HG03378 (cell line): ENCODE measurements at regions not wholly inside any gene's neighbourhood (a gene's known extent, or its start where the extent isn't known, plus 50 kb on each side); places are given as distances from the start of the nearest gene placed in this dataset.

Experiments
- ATAC-seq: cut with Tn5 transposase; IDR thresholded peaks from one replicate; pipeline ENCODE4 v1.9.1; 2021; ENCODE audit warnings: mild to moderate bottlenecking, moderate library complexity; ENCODE audit not compliant: unreplicated experiment

DNA sequence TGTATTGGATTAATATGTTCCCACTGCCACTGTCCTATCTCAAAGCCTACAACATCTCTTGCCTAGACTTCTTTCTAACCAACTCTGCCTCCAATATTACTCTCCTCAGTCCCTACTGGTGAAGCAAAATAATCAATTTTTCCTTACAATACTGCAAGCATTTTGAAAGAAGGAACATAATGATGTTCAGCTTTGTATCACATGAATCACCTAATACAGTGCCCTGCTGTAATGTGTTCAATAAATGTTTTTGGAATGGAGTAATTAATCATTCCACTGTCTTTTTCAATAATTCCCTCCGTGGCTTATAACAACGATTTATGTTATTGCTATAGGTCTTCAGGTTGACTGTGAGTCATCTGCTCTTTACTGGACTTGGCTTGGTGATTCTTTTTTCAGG, 356.4 kb downstream of the TDRD15 start:
- ATAC-seq = no peak

DNA sequence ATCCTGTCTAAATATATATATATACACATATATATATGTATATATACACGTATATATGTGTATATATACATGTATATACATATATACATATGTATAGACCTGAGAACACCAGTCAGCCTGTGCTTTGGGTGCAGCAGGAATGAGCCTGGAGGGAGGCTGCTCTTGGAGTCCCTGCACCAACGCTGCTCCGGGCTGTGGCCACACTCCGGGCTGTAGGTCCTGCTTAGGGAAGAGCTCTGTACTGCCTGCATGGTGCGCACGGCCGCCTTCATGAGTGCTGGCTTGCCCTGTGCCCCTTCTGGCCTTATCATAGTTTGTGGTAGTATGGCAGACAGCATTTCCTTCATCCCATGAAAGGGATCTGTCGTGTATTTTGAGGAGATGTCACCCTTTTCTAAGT, 360.9 kb downstream of the TDRD15 start:
- ATAC-seq = no peak

DNA sequence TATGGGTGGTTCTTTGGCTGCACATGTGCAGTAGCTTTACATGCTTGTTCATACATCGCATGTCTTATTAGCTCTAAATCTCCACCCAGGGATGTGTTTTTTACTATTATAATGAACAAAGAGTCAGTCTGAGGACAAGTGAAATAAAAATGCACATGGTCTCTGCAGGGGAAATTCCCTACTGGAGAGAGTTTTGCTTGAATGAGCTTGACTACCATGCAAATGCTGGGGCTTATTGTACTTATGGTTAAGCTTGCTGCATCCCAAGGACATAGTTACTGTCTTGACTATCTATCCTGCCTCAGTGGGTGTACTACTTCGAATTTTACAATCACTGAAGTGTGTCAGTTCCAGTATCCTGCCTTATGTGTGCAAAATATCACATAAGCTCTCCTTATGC, 362.7 kb downstream of the TDRD15 start:
- no peak for ATAC-seq

DNA sequence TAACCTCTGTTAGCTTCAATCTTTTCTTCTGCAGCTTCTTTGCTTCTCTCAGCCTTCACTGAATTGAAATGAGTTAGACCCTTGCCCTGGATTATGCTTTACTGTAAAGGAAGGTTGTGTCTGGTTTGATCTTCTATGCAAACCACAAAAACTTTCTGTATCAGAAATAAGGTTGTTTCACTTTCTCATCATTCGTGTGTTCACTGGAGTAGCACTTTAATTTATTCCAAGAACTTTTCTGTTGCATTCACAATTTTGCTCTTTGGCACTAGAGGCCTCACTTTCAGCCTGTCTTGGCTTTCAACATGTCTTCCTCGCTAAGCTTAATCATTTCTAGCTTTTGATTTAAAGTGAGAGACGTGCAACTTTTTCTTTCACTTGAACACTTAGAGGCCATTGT, 365.3 kb downstream of the TDRD15 start:
- no peak for ATAC-seq

DNA sequence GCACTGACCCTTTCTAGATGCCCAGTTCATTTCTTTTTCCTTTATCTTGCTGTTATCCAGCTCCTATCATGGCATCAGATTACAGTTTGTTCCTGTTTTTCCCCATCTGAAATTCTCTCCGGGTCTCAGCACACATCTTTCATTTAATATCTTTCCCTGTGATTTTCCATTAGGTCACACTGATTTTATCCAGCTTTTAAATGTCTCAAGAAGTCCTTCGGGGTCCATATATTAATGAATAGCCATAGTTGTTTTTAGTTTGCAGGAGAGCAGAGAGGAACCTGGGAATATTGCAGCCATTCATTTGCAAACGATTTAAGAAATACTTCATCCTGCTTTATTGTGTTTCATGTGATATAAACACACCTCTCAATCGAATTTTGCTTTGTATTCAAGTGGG, 374.2 kb downstream of the TDRD15 start:
- ATAC-seq = no peak

DNA sequence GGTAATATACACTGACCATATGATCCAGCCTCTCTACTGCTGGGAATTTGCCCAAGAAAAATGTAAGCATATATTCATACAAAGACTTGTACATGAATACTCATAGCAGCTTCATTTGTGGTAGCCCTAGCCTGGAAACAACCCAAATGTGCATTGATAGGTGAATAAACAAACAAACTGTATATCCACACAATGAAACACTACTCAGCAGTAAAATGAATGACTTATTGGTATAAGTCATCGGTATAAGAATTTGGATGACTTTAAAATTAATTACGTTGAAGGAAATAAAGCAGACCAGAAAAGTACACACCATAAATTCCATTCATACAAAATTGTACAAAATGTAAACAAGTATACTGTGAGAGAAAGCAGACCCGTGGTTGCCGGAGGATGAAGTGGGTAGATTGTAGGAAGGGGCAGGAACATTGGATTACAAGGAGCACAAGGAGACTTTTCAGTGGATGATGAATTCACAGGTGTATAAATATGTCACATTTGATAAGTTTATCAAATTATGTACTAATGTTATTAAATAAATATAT, 376.7 kb downstream of the TDRD15 start:
- no peak for ATAC-seq

DNA sequence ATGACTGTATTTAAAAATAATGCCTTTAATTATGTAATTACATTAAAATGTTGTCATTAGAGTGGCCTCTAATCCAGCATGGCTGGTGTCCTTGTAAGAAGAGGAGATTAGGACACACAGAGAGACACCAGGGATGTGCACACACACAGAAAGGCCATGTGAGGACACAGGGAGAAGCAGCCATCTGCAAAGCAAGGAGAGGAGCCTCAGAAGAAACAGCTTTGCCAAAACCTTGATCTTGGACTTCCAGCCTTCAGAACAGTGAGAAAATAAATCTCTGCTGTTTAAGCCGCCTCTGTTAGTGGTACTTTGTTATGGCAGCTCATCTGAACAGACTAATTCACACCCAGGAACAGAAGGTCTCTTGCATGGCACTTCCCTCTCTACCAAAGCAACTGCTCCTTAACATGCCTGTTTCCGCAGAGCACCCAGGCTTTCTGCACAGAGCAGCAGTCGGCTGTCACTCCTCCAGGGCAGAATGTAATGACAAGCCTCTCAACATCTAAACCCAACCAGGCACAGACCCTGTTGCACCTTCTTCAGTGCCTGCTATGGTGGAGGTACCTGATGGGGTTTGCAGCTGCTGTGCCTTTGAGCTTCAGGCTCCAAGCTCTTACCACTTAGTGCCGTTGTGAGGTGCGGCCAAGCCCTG, 377.7 kb downstream of the TDRD15 start:
- ATAC-seq = no peak

DNA sequence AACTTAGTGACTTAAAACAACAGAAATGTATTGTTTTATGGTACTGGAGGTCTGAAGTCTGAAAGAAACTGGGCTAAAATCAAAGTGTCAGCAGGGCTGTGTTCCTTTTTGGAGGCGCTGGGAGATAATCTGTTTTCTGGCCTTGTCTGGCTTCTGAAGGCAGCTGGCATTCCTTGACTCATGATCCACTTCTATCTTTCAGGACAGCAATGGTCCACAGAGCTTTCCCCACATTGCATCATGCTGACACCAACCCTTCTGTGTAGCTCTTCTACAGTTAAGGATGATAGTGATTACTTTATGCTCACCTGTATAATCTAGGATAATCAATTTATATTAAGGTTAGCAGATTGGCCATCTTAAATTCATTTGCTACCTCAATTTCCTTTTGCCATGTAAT, 392.1 kb downstream of the TDRD15 start:
- ATAC-seq = no peak

DNA sequence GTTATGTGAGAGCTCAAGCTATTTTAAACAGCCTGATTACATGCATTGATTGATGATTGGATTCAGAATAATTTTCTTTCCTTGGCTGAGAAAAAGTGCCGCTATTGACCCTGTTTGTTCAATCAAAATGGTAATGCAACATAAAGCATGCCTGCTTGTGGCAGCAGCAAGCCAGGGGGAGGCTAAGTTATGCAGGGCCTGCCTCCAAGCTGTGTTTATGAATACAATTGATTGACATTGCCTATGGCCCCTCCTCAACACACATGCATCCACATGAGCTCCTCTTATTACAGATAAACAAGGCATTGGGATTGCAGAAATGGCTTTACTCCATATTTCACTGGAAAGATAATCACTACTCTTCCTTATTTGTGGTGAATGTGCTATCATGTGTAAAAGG, 395.6 kb downstream of the TDRD15 start:
- ATAC-seq = no peak

DNA sequence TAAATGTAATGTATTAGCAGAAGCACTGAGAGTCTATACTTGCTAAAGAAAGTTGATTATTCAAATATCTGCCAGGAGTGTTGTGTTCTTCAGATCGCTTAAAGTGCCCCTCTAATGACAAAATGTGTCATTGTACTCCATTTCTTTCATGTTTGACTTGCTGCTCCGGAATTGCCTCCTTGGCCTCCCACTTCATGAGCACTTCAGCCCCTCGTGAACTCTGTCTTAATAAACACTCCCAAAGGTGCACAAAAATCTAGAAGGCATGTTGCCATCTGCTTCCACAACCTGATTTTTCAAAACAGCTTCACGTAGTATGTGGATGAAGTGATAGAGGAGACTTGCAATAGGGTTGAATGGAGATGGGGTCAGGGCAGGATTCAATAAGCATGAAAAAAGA, 396.1 kb downstream of the TDRD15 start:
- no peak for ATAC-seq

DNA sequence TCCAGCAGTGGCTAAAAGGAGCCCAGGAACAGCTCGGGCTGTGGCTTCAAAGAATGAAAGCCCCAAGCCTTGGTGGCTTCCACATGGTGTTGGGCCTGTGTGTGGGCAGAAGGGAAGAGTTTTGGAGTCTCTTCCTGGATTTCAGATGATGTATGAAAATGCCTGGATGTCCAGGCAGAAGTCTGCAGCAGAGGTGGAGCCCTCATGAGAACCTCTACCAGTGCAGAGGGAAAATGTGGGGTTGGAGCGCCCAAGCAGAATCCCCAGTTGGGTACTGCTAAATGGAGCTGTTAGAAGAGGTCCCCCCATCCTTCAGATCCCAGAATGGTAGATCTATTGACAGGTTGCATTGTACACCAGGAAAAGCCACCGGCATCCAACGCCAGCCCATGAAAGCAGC, 412.1 kb downstream of the TDRD15 start:
- ATAC-seq = no peak

DNA sequence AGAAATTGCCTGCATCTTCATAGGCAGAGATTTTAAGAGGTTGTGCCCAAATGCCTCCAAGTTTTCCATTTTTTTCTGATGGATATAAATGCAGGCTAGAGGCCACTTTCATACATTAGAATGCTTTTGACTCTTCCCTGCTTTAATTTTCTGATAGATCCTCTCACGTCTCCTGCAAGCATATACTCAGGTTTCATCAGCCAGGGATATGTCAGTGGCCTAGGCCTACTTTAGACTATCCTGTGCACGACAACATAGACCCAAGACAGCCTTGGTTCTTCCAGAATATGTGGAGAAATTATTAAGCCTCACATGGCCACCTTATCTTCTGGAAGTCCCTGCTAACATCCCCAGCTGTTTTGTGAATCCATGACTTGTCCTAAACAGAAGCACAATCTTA, 415.9 kb downstream of the TDRD15 start:
- ATAC-seq = no peak

DNA sequence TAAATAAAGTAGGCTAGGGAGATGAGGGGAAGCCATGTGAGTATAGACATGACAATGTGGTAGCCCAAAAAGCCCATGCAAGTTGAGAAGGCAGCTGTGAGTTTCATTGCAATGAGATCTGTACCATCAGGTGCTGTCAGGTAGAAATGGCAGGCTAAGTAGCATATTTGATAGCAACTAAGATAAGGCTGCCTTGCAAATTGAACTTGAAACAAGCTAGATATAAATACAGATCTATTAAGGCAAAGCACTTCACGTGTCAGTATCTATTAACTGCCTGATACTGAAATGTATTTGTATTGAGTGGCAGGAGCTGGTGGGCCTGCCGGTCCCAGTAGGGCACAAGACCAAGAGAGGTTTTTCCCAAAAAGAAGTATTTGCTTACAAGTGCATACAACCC, 419.9 kb downstream of the TDRD15 start:
- no peak for ATAC-seq

DNA sequence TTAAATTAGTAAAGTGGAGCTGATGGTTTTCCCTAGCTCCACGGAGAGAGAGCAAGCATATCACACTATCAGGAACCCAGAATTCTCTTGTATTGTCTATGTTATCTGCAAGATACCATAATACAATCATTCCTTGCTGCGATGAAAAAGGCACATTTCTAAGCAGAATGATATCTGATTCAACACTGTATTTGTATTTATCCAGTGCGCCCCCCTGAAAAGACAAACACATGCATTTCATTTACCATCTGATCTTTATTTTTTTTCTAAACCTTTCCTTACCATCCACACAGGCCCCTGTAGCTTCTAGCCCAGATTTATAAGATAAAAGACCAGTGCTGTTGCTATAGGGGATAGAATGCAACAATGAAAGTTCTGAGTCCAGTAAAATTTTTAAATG, 420.6 kb downstream of the TDRD15 start:
- no peak for ATAC-seq

DNA sequence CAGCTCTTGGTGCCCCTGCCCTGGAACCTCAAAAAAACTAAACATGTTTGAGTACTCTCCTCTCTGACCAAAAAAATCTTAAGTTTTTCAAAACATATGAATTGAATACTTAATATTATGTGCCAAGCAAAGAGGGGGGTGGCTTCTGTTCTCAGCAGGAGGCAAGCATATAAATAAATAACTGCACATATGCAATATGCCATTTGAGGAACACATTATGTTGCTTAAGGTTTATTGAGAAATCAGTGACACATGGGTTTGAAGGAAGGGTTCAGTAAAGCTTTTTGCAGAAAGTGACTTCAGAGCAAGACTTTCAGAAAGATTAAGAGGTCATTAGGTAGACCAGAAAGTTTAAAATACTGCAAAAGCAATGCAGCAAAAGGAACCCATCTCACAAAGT, 429.2 kb downstream of the TDRD15 start:
- ATAC-seq = no peak

DNA sequence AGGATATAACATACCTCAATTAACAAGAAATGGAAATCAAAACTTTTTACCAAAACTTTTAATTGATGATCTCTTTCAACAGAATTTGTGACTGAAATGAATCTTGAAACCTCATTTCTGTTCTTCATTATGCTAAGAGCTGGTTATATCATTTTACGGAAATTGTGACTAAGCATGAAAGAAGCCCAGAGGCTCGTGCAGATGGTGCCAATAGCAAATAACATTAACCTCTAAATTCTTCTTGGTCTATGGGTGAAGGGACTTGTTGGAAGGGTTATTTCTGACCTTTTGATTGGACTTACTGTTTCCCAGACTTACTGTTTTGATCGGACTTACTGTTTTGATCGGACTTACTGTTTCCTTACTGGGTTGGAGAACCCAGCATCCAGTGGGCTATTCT, 435.6 kb downstream of the TDRD15 start:
- no peak for ATAC-seq

DNA sequence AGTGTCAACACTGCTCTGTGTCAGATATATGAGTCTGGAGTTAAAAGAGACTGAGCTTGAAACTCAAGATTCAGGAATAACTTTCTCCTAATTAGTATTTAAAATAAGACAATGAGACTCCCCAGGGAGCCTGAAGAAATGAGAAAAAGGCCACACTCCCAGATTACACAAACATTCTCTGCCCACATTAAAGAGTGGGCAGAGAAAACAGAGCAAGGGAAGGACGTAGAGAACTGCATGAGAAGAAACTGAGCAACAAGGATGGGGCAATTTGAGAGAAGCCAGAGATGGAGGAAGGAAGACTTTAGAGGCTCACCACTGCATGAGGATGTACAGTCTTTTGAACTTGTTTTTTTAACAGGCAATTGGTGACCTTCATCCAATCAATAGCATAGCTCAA, 438.2 kb downstream of the TDRD15 start:
- no peak for ATAC-seq

DNA sequence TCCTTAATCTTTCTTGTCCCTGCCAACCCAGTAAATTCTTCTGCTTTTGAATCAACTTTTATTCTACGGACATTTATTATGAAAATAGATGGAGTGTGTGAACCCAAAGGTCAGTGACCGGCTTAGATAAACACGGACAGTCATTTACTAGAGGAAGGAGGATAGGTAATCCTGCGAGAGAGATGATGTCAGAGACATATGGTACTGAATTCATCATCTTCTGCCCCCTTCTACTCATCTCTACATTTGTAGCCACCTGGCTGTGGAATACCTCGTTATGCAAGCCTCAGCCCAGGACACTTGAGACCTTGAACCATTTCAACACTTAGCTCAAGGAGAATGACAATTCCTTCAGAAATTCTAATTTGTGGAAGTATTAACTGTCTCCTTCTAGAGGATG, 443.6 kb downstream of the TDRD15 start:
- no peak for ATAC-seq

DNA sequence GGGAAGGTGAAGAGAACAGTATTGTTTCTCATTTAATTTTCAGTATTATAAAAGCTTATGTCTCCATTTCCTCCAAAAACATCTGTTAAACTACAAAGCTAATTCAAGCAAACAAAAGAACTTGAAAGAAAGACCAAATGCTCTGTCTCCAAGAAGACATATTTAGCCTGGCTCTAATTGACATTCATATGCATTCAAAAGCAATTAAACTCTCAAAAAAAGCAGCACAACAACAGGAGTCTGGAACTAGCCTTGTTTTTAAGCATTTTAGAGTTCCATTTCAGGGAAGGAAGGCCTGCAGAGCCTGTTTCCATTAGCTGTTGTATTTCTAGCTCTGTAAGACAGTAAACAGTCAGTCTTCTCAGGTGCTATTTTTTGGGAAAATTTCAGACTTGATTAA, 447.9 kb downstream of the TDRD15 start:
- ATAC-seq = no peak

DNA sequence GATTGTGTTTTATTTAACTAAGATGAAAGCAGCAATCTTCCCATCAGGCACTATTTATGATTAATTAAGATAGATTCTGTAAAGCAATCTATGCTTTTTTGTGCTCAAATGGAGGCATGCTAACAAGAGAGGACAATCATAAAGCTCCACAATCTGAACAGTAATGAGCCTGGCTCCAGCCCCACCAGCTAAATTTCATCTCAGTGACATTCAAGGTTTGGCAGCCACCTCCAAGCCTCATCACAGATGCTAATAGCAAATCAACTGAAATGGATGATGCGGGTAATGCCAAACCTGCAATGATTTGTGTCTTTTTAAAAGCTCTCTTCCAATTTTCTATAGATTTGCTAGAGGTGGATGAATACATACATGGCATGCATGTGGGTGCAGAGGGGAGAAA, 456.6 kb downstream of the TDRD15 start:
- ATAC-seq = no peak

DNA sequence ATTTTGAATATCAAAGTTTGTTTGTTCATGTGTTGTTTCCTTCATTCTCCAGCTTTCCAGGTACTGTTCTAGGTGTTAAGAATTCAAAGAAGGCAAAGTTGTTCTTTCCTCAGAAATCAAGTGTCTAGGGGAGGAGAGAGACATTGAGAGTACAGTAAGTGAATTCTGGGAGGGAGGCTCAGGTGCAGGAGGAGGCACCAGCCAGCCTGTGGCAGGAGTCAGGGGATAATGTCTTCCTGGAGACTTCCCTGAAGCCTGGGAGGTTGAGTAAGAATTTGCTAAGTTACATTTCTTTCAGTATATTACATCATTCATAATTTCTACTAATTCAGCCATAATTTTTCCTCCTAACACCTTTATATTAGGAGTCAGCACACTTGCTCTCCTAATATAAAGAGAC, 462.1 kb downstream of the TDRD15 start:
- no peak for ATAC-seq

DNA sequence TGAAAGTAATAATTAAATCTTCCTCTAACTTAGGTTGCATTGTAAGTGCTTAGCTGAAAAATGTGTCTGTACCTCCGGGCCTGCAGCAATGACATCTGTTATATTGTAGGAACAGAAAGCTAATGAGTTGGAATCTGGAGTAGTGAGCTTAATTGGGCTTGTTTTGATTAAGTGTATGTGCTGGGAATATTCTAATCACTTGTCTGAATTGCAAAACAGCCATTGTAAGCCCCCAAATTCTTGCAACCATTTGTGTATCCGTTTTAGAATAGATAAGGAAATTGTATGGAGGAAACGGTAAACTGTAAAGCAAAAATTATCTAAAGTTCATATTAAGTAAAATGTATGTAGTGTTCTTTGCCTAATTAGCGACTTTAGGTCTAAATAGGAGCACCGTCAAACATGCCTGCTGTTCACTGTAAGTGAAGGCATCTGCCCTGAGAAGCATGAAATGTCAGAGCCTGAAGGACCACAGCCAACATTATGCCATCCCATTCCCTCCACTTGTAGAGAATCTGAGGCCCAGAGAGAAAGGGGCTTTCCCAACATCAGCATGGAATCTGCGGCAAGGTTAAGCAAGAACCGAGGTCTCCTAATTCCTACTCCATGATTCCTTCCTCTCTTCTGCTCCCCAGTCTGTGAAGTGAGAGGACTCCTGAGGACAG, 466.4 kb downstream of the TDRD15 start:
- ATAC-seq = no peak

DNA sequence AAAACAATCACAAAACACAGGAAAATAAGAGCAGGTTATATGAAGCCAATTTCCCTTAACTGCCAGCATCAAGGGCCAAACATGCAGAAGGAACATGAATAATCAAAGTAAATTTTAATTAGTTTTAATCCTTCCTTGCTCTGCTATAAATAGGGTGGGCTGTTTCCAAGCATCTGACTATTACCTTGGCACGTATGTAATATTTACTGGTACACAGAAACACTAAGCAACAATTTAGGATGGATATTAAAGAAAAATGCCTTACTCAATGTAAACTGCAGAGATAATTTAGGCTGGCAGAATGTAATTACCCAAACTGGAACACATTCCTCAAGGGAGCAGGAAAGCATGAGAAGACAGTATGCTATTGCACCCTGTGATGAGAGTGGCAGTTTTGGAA, 468.2 kb downstream of the TDRD15 start:
- ATAC-seq = no peak
